ENCODE measurements at regions not wholly inside any gene's neighbourhood (a gene's known extent, or its start where the extent isn't known, plus 50 kb on each side); places are given as distances from the start of the nearest gene placed in this dataset.

DNA sequence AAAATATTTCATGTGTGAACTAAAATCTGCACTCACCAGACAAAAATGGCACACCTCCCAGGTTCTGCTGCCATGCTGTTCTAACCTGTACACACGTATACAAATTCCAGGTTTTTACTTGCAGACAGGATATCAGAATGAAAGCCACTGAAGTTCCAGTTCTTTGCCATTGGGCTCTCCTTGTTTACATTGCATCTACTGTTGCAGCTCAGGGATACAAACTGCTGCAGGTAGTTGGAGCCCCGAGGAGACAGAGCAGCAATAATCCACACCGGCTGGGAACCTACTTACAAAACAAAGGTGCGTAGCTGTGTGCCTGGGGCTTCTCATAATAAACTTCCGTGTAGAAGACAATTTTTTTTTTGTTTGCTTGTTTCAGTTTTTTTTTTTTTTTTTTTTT, 59.6 kb downstream of the HAPSTR1 start:
- Histone ChIP-seq H4K20me1 (ENCODE audit: low read depth, low read length) (no peaks in the 10 kb centered on the region), H3K79me2 (ENCODE audit: insufficient read depth, low read length) (no peaks in the 10 kb centered on the region), H2AFZ (ENCODE audit: low read depth, low read length, severe bottlenecking) (no peak overlapping the region), H3K9ac (ENCODE audit: low read length) (no peak overlapping the region), H3K9me3 (ENCODE audit: insufficient read depth, low read length) (no peaks in the 10 kb centered on the region), H3K27me3 (ENCODE audit: low read length) (no peaks in the 10 kb centered on the region), H3K36me3 (ENCODE audit: low read length) (no peaks in the 10 kb centered on the region), H3K4me3 (ENCODE audit: insufficient read depth, low read length, poor library complexity, severe bottlenecking) (no peak overlapping the region), H3K9me2 (replicated peaks; ENCODE audit: insufficient read depth, low read length) (no peaks in the 10 kb centered on the region), H3K27ac (ENCODE audit: low read depth, low read length) (no peak overlapping the region), H3K4me2 (ENCODE audit: low read depth, low read length, poor library complexity, severe bottlenecking) (no peak overlapping the region), H3F3A (ENCODE audit: insufficient read depth) (no peaks in the 10 kb centered on the region)
- no peak for TF ChIP-seq EZH2phosphoT487 (conservative IDR thresholded peaks at IDR 0.05; ENCODE audit: low read length)
- TF ChIP-seq, protein P1, sequence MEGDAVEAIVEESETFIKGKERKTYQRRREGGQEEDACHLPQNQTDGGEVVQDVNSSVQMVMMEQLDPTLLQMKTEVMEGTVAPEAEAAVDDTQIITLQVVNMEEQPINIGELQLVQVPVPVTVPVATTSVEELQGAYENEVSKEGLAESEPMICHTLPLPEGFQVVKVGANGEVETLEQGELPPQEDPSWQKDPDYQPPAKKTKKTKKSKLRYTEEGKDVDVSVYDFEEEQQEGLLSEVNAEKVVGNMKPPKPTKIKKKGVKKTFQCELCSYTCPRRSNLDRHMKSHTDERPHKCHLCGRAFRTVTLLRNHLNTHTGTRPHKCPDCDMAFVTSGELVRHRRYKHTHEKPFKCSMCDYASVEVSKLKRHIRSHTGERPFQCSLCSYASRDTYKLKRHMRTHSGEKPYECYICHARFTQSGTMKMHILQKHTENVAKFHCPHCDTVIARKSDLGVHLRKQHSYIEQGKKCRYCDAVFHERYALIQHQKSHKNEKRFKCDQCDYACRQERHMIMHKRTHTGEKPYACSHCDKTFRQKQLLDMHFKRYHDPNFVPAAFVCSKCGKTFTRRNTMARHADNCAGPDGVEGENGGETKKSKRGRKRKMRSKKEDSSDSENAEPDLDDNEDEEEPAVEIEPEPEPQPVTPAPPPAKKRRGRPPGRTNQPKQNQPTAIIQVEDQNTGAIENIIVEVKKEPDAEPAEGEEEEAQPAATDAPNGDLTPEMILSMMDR (IDR thresholded peaks at IDR 0.05; ENCODE audit: insufficient read depth, low read length, poor library complexity, severe bottlenecking), result no peak

DNA sequence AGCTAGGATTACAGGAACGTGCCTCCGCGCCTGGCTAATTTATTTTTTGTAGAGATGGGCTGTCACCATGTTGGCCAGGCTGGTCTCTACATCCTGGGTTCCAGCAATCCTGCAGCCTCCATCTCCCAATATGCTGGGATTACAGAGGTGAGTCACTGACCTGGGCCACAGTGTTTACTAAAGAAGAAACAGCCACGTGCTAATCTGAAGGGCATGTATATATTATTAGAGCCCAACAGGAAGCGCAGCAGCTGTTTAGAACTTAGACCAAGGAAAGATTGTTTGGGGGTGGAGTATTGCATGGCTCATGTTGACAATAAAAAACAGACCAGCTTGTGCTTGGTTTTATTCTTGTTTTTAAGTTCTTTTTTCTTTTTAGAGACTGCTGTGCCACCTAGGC, 60.2 kb downstream of the HAPSTR1 start:
- no peaks in the 10 kb centered on the region for H3K9me2 ChIP-seq (replicated peaks; ENCODE audit: insufficient read depth, low read length)
- no peaks in the 10 kb centered on the region for H3K36me3 ChIP-seq (ENCODE audit: low read length)
- H3K9me3 ChIP-seq (ENCODE audit: insufficient read depth, low read length), result no peaks in the 10 kb centered on the region
- H3K9ac ChIP-seq (ENCODE audit: low read length), result no peak overlapping the region
- H3K4me2 ChIP-seq (ENCODE audit: low read depth, low read length, poor library complexity, severe bottlenecking), result no peak overlapping the region
- no peaks in the 10 kb centered on the region for H3K79me2 ChIP-seq (ENCODE audit: insufficient read depth, low read length)
- no peak overlapping the region for H3K4me3 ChIP-seq (ENCODE audit: insufficient read depth, low read length, poor library complexity, severe bottlenecking)
- no peak overlapping the region for H2AFZ ChIP-seq (ENCODE audit: low read depth, low read length, severe bottlenecking)
- TF ChIP-seq, protein P1 (IDR thresholded peaks at IDR 0.05; ENCODE audit: insufficient read depth, low read length, poor library complexity, severe bottlenecking), result no peak
- TF ChIP-seq EZH2phosphoT487 (conservative IDR thresholded peaks at IDR 0.05; ENCODE audit: low read length), result no peak
- H4K20me1 ChIP-seq (ENCODE audit: low read depth, low read length), result no peaks in the 10 kb centered on the region
- no peaks in the 10 kb centered on the region for H3F3A ChIP-seq (ENCODE audit: insufficient read depth)
- no peaks in the 10 kb centered on the region for H3K27me3 ChIP-seq (ENCODE audit: low read length)
- H3K27ac ChIP-seq (ENCODE audit: low read depth, low read length), result no peak overlapping the region

DNA sequence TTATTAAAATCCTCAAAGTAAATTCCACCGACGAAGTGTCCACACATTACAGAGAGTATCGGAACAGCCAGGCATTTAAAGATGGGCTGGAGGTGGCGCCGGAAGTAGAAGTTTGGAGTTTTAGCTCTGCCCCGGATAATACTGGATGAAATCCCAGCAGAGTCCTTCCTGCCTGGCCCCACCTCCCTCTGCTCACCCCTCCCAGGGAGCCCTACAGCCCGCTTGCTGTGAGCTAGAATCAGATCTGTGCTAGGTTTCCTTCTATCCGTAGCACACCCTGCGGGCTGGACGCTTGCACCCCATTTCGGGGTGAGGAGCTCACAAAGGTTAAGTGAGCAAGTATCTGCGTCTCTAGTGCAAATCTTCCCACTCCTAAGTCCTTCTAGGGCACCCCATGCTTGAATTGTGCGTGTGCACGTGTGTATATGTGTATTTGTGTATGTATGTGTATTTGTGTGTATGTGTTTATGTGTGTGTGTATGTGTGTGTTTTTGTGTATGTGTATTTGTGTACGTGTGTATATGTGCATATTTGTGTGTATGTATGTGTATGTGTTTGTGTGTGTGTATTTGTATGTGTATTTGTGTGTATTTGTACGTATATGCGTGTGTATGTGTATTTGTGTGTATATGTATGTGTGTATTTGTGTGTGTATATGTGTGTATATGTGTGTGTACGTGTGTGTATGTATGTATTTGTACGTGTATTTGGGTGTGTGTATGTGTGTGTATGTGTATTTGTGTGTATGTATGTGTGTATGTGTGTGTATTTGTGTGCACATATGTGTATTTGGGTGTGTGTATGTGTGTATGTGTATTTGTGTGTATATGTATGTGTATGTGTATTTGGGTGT, 61.4 kb downstream of the HAPSTR1 start:
- H3K79me2 ChIP-seq (ENCODE audit: insufficient read depth, low read length), result no peaks in the 10 kb centered on the region
- no peak overlapping the region for H3K4me2 ChIP-seq (ENCODE audit: low read depth, low read length, poor library complexity, severe bottlenecking)
- H3K9ac ChIP-seq (ENCODE audit: low read length), result no peak overlapping the region
- no peak overlapping the region for H3K27ac ChIP-seq (ENCODE audit: low read depth, low read length)
- H3K9me3 ChIP-seq (ENCODE audit: insufficient read depth, low read length), result no peaks in the 10 kb centered on the region
- no peaks in the 10 kb centered on the region for H3K36me3 ChIP-seq (ENCODE audit: low read length)
- H3F3A ChIP-seq (ENCODE audit: insufficient read depth), result no peaks in the 10 kb centered on the region
- H3K9me2 ChIP-seq (replicated peaks; ENCODE audit: insufficient read depth, low read length), result no peaks in the 10 kb centered on the region
- no peak overlapping the region for H2AFZ ChIP-seq (ENCODE audit: low read depth, low read length, severe bottlenecking)
- TF ChIP-seq, protein P1 (IDR thresholded peaks at IDR 0.05; ENCODE audit: insufficient read depth, low read length, poor library complexity, severe bottlenecking), result no peak
- TF ChIP-seq EZH2phosphoT487 (conservative IDR thresholded peaks at IDR 0.05; ENCODE audit: low read length), result no peak
- no peaks in the 10 kb centered on the region for H3K27me3 ChIP-seq (ENCODE audit: low read length)
- H4K20me1 ChIP-seq (ENCODE audit: low read depth, low read length), result no peaks in the 10 kb centered on the region
- H3K4me3 ChIP-seq (ENCODE audit: insufficient read depth, low read length, poor library complexity, severe bottlenecking), result no peak overlapping the region
